Upper lobe of right lung (tissue), 1 donor: ENCODE measurements at regions not wholly inside any gene's neighbourhood (a gene's known extent, or its start where the extent isn't known, plus 50 kb on each side); places are given as distances from the start of the nearest gene placed in this dataset.

Experiments used
- ATAC-seq: fragments of 200-7000 bp; cut with Tn5 transposase; one replicate; pipeline ENCODE4 v1.9.1; 2020; ENCODE audit warnings: mild to moderate bottlenecking, moderate library complexity
- DNase-seq: peaks from one replicate; pipeline ENCODE4 v3.0.0-alpha.2; 2020
- H3K27ac ChIP-seq: fragments of 200-600 bp; one replicate; pipeline ENCODE4 v1.8.0; 2022
- H3K27me3 ChIP-seq: fragments of 200-600 bp; one replicate; pipeline ENCODE4 v1.8.0; 2022; ENCODE audit warnings: mild to moderate bottlenecking
- H3K36me3 ChIP-seq: fragments of 200-600 bp; one replicate; pipeline ENCODE4 v1.8.0; 2022
- H3K4me1 ChIP-seq: fragments of 200-600 bp; one replicate; pipeline ENCODE4 v1.8.0; 2022
- H3K4me3 ChIP-seq: fragments of 200-600 bp; one replicate; pipeline ENCODE4 v1.8.0; 2022; ENCODE audit warnings: mild to moderate bottlenecking
- H3K9me3 ChIP-seq: fragments of 200-600 bp; one replicate; pipeline ENCODE4 v1.8.0; 2022
- CTCF ChIP-seq: fragments of 200-600 bp; IDR thresholded peaks from one replicate; pipeline ENCODE4 v1.8.0; 2022; ENCODE audit warnings: antibody characterized with exemption
- intact Hi-C: fragments of 100-400 bp; cut with DNase I; formaldehyde crosslinking; loops from one replicate; pipeline ENCODE4 v1.11.0; 2022
- donor health status: DM: no; HTN: yes; CAD: no; lungs with severe emphysema.

- no peak overlapping the region for H3K4me3 ChIP-seq
- no peak overlapping the region for H3K27ac ChIP-seq
- DNase-seq = no peak
- peaks cover 6% of the 10 kb centered on the region for H3K27me3 ChIP-seq
- no peaks in the 10 kb centered on the region for H3K4me1 ChIP-seq
- no peak for TF ChIP-seq CTCF
- intact Hi-C loops = no loop called here
- H3K9me3 ChIP-seq = peaks cover 10% of the 10 kb centered on the region
- H3K36me3 ChIP-seq = no peaks in the 10 kb centered on the region
- ATAC-seq = no peak
Observed at GRCh38 chr2:236803621-236804020, 234.0 kb downstream of the ACKR3 start.

DNA sequence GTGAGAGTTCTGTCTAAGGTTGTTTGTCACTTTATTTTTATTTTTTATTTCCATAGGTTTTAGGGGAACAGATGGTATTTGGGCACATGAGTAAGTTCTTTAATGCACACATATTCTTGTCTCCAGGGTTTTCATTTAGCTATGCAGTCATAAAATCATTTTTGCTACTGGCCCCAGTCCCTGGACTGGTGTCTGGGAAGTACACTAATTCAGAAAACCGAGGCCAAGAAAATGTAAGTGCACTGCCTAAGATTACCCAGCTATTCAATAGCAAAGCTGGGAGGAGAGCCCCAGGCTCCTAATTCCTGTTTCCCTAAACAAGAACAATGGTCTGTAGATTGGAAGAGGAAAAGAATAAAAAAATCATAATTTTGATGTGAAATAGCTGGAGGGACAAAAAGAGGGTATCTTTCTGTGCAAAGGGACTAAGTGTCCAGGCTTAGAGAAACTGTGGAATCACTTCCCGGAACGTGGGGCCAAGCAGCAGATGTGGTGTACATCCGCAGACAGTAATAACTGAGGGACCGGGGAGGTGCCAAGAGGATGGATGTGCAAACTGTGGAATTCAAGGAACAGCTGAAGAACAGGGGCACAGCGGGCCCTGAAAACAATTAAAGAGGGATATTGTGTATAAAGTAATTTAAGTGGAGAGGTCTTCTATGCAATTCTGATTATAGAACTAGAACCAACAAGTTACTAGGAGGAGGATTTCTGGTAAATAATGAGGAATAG is 236.3 kb downstream of the ACKR3 start:
- no peak for TF ChIP-seq CTCF
- H3K27ac ChIP-seq = no peak overlapping the region
- intact Hi-C loops = no loop called here
- no peak overlapping the region for H3K4me3 ChIP-seq
- ATAC-seq = no peak
- H3K36me3 ChIP-seq = no peaks in the 10 kb centered on the region
- no peaks in the 10 kb centered on the region for H3K4me1 ChIP-seq
- H3K27me3 ChIP-seq = peaks cover 6% of the 10 kb centered on the region
- DNase-seq = no peak
- H3K9me3 ChIP-seq = peaks cover 28% of the 10 kb centered on the region

DNA sequence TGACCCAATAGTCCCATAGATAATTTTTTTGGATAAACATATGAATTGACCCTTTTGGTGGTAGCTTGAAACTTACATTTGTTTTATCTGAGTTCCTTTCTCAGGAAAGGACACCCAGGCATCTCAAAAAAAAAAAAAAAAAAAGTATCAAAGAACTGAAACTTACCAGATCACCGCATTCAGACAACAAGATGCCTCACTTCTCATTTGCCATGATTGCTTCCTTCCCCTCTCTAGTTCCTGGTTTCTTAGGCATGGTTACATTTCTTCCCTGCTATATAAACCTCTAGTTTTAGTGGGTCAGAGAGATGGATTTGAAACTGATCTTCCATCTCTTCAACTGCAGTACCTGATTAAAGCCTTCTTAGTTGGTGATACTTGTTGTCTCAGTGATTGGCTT is 240.1 kb downstream of the ACKR3 start:
- no peak for TF ChIP-seq CTCF
- Histone ChIP-seq H3K27ac (no peak overlapping the region), H3K36me3 (no peaks in the 10 kb centered on the region), H3K27me3 (no peaks in the 10 kb centered on the region), H3K4me1 (no peaks in the 10 kb centered on the region), H3K9me3 (peaks cover 28% of the 10 kb centered on the region), H3K4me3 (no peak overlapping the region)
- intact Hi-C loops = no loop called here
- ATAC-seq (no peak), DNase-seq (no peak)

GRCh38 chr2:236811062-236811656 is 241.5 kb downstream of the ACKR3 start:
- Histone ChIP-seq H3K36me3 (no peaks in the 10 kb centered on the region), H3K4me3 (no peak overlapping the region), H3K9me3 (peaks cover 28% of the 10 kb centered on the region), H3K27me3 (no peaks in the 10 kb centered on the region), H3K27ac (no peak overlapping the region), H3K4me1 (no peaks in the 10 kb centered on the region)
- DNase-seq (no peak), ATAC-seq (no peak)
- no peak for TF ChIP-seq CTCF
- intact Hi-C loops = no loop called here

- no peak for TF ChIP-seq CTCF
- Histone ChIP-seq H3K36me3 (no peaks in the 10 kb centered on the region), H3K4me1 (no peaks in the 10 kb centered on the region), H3K27me3 (no peaks in the 10 kb centered on the region), H3K27ac (no peak overlapping the region), H3K9me3 (peaks cover 17% of the 10 kb centered on the region), H3K4me3 (no peak overlapping the region)
- DNase-seq = no peak
- no peak for ATAC-seq
- intact Hi-C loops = no loop called here
Observed at GRCh38 chr2:236813766-236814165, 244.1 kb downstream of the ACKR3 start.
